ENCODE measurements at regions not wholly inside any gene's neighbourhood (a gene's known extent, or its start where the extent isn't known, plus 50 kb on each side); places are given as distances from the start of the nearest gene placed in this dataset.

- Histone ChIP-seq H3K27me3 (peaks cover 0 to 59% of the 10 kb centered on the region in 2 donors), H3K9me3 (no peaks in the 10 kb centered on the region), H3K4me3 (no peak overlapping the region), H3K4me1 (no peaks in the 10 kb centered on the region), H3K36me3 (no peaks in the 10 kb centered on the region), H3K27ac (no peak overlapping the region)
- TF ChIP-seq CTCF (IDR thresholded peaks at IDR 0.05) = no peak
- TF ChIP-seq POLR2A (IDR thresholded peaks at IDR 0.05) = no peak
- TF ChIP-seq POLR2AphosphoS5 (IDR thresholded peaks at IDR 0.05) = no peak
- DNase-seq (ENCODE audit: low spot score in 2 of 2) = no peak
- intact Hi-C loops (cut with DNase I; ENCODE audit: low total_unique reads) = no loop called here
Measured at GRCh38 chr14:104425171-104425681, 154.3 kb upstream of the C14orf180 start.

- no peak for DNase-seq (ENCODE audit: low spot score in 2 of 2)
- H3K4me3 ChIP-seq = no peak overlapping the region
- no peaks in the 10 kb centered on the region for H3K9me3 ChIP-seq
- no peaks in the 10 kb centered on the region for H3K4me1 ChIP-seq
- TF ChIP-seq CTCF (IDR thresholded peaks at IDR 0.05) (no peak), POLR2A (IDR thresholded peaks at IDR 0.05) (no peak), POLR2AphosphoS5 (IDR thresholded peaks at IDR 0.05) (no peak)
- intact Hi-C loops (cut with DNase I; ENCODE audit: low total_unique reads) = no loop called here
- no peak overlapping the region for H3K27ac ChIP-seq
- H3K27me3 ChIP-seq = peaks cover 0 to 59% of the 10 kb centered on the region in 2 donors
- no peaks in the 10 kb centered on the region for H3K36me3 ChIP-seq
Measured at GRCh38 chr14:104425763-104426646, 153.6 kb upstream of the C14orf180 start.

GRCh38 chr14:104427131-104427851 is 152.3 kb upstream of the C14orf180 start:
- peak in 1 of 2 donors; percentile 45 for DNase-seq (ENCODE audit: low spot score in 2 of 2)
- no peaks in the 10 kb centered on the region for H3K4me1 ChIP-seq
- no peaks in the 10 kb centered on the region for H3K36me3 ChIP-seq
- H3K9me3 ChIP-seq = no peaks in the 10 kb centered on the region
- H3K27ac ChIP-seq = no peak overlapping the region
- no peak overlapping the region for H3K4me3 ChIP-seq
- intact Hi-C loops (cut with DNase I; ENCODE audit: low total_unique reads) = no loop called here
- H3K27me3 ChIP-seq = peaks cover 0 to 63% of the 10 kb centered on the region in 2 donors
- TF ChIP-seq POLR2AphosphoS5 (IDR thresholded peaks at IDR 0.05) (no peak), CTCF (IDR thresholded peaks at IDR 0.05) (no peak), POLR2A (IDR thresholded peaks at IDR 0.05) (no peak)

- intact Hi-C loops (cut with DNase I; ENCODE audit: low total_unique reads) = no loop called here
- Histone ChIP-seq H3K27ac (no peak overlapping the region), H3K4me3 (no peak overlapping the region), H3K4me1 (no peaks in the 10 kb centered on the region), H3K9me3 (no peaks in the 10 kb centered on the region), H3K36me3 (no peaks in the 10 kb centered on the region), H3K27me3 (peaks cover 0 to 56% of the 10 kb centered on the region in 2 donors)
- no peak for TF ChIP-seq CTCF (IDR thresholded peaks at IDR 0.05)
- no peak for TF ChIP-seq POLR2AphosphoS5 (IDR thresholded peaks at IDR 0.05)
- no peak for TF ChIP-seq POLR2A (IDR thresholded peaks at IDR 0.05)
- DNase-seq (ENCODE audit: low spot score in 2 of 2) = peak in 1 of 2 donors; percentile 45
Measured at GRCh38 chr14:104428333-104428851, 151.2 kb upstream of the C14orf180 start.

Data from breast epithelium (tissue), 4 donors.